ENCODE measurements at regions not wholly inside any gene's neighbourhood (a gene's known extent, or its start where the extent isn't known, plus 50 kb on each side); places are given as distances from the start of the nearest gene placed in this dataset.

DNA sequence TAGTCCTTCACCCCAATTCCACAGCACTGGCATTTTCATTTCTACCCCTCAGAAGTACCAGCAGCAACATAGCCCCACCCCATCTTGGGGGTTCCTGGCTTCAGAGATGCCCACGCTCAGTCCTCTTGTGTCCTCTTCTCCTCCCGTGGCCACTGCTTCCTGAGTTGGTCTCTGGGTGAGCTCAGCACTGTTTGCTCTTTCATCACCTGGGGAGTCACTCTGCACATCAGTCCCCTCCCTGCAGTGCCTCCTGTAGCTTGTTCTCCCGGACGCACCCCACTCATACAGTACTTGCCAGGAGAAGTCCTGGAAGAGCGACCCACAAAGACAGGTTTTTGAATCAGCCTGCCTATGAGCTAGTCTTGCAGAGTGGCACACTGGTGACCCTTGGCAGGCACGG, 63.8 kb downstream of the GSC start:
- Histone ChIP-seq H3K4me3 (replicated peaks in 1 of 3; ENCODE audit: insufficient read depth in 1 of 3, low read depth in 2 of 3, low read length in 3 of 3) (no peak overlapping the region), H3K36me3 (replicated peaks in 1 of 2; ENCODE audit: control insufficient read depth in 1 of 2, insufficient read depth in 2 of 2, low read length in 2 of 2) (no peaks in the 10 kb centered on the region), H2AFZ (ENCODE audit: low read length) (no peak overlapping the region), H3K4me2 (ENCODE audit: low read depth, low read length) (no peak overlapping the region), H3K27me3 (ENCODE audit: control insufficient read depth in 1 of 2, insufficient read depth in 2 of 2, low read length in 2 of 2) (peaks cover 2 to 36% of the 10 kb centered on the region in 2 experiments; a peak in 4 of 5 replicates), H3K27ac (ENCODE audit: extremely low read length, insufficient read depth, low read length) (no peak overlapping the region), H3K9me3 (ENCODE audit: low read length) (no peaks in the 10 kb centered on the region), H3K4me1 (ENCODE audit: insufficient read depth, low read length) (no peaks in the 10 kb centered on the region), H3K9ac (ENCODE audit: insufficient read depth, low read depth, low read length) (no peak overlapping the region), H3K79me2 (ENCODE audit: insufficient read depth, low read length) (no peaks in the 10 kb centered on the region), H4K20me1 (ENCODE audit: insufficient read depth, low read length) (no peaks in the 10 kb centered on the region)
- ChIA-PET CTCF (ENCODE audit: low intra/inter-chr PET ratio, low total read pairs) (no interaction called here), POLR2A (no interaction called here)
- no peak for DNase-seq (ENCODE audit: low spot score)
- TF ChIP-seq ZNF569 (CRISPR knock-in tag; IDR thresholded peaks at IDR 0.05; ENCODE audit: borderline replicate concordance) (no peak), FOXC1 (CRISPR knock-in tag; IDR thresholded peaks at IDR 0.05; ENCODE audit: borderline replicate concordance) (no peak), ZNF143 (CRISPR knock-in tag; IDR thresholded peaks at IDR 0.05) (no peak), ZNF543 (CRISPR knock-in tag; IDR thresholded peaks at IDR 0.05) (no peak)
- TF ChIP-seq, protein P1, sequence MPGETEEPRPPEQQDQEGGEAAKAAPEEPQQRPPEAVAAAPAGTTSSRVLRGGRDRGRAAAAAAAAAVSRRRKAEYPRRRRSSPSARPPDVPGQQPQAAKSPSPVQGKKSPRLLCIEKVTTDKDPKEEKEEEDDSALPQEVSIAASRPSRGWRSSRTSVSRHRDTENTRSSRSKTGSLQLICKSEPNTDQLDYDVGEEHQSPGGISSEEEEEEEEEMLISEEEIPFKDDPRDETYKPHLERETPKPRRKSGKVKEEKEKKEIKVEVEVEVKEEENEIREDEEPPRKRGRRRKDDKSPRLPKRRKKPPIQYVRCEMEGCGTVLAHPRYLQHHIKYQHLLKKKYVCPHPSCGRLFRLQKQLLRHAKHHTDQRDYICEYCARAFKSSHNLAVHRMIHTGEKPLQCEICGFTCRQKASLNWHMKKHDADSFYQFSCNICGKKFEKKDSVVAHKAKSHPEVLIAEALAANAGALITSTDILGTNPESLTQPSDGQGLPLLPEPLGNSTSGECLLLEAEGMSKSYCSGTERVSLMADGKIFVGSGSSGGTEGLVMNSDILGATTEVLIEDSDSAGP (CRISPR knock-in tag; IDR thresholded peaks at IDR 0.05; ENCODE audit: borderline replicate concordance) = no peak
- TF ChIP-seq, protein P2, sequence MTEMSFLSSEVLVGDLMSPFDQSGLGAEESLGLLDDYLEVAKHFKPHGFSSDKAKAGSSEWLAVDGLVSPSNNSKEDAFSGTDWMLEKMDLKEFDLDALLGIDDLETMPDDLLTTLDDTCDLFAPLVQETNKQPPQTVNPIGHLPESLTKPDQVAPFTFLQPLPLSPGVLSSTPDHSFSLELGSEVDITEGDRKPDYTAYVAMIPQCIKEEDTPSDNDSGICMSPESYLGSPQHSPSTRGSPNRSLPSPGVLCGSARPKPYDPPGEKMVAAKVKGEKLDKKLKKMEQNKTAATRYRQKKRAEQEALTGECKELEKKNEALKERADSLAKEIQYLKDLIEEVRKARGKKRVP (CRISPR knock-in tag; IDR thresholded peaks at IDR 0.05) = peak in 1 of 2 experiments; percentile 65; a peak in 1 of 4 replicates
- no peak for FAIRE-seq
- ATAC-seq = no peak; the same call in 2 of the 3 replicates
- in situ Hi-C loops (cut with HindIII; ENCODE audit: extremely low pct_ligation_motif_present, low pct_unique_long_range_greater_than_20kb) = no loop called here
- whole genome bisulfite sequencing (ENCODE audit: low lambda C conversion rate) = 48% methylated on average over 6 of the region's 6 CpGs
- intact Hi-C loops (cut with micrococcal nuclease; ENCODE audit: unreplicated experiment) = no loop called here
- no TSS peak for BruUV-seq (replicated peaks)

DNA sequence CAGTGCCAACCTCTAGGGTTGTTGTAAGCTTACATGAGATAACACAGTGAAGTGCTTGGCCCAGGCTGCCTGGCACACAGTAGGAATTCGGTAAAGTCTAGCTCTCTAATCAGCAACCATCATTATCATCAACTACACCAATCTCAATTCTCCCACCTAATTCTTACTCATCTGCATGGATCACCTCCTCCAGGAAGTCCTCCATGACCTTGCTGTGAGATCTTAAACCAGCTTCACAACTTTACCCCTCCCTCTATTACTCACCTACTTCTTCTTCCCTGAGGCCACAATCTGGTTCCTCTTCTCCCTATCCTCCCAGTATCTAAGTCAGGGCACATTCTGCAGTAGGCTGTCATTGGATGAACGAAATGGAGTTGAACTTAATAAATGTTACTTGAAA, 67.3 kb downstream of the GSC start:
- H3K36me3 ChIP-seq (replicated peaks in 1 of 2; ENCODE audit: control insufficient read depth in 1 of 2, insufficient read depth in 2 of 2, low read length in 2 of 2) = no peaks in the 10 kb centered on the region
- no peak overlapping the region for H3K4me3 ChIP-seq (replicated peaks in 1 of 3; ENCODE audit: insufficient read depth in 1 of 3, low read depth in 2 of 3, low read length in 3 of 3)
- H3K4me1 ChIP-seq (ENCODE audit: insufficient read depth, low read length) = no peaks in the 10 kb centered on the region
- ATAC-seq (no peak), FAIRE-seq (no peak), DNase-seq (ENCODE audit: low spot score) (no peak)
- in situ Hi-C loops (cut with HindIII; ENCODE audit: extremely low pct_ligation_motif_present, low pct_unique_long_range_greater_than_20kb) (no loop called here), intact Hi-C loops (cut with micrococcal nuclease; ENCODE audit: unreplicated experiment) (no loop called here)
- no peaks in the 10 kb centered on the region for H3K79me2 ChIP-seq (ENCODE audit: insufficient read depth, low read length)
- H3K27ac ChIP-seq (ENCODE audit: extremely low read length, insufficient read depth, low read length) = no peak overlapping the region
- no peaks in the 10 kb centered on the region for H3K9me3 ChIP-seq (ENCODE audit: low read length)
- WGBS (ENCODE audit: low lambda C conversion rate) = 23% methylated on average over 2 of the region's 2 CpGs
- no peak overlapping the region for H3K9ac ChIP-seq (ENCODE audit: insufficient read depth, low read depth, low read length)
- H3K27me3 ChIP-seq (ENCODE audit: control insufficient read depth in 1 of 2, insufficient read depth in 2 of 2, low read length in 2 of 2) = peaks cover 0 to 23% of the 10 kb centered on the region in 2 experiments; a peak in 3 of 5 replicates
- ChIA-PET POLR2A (no interaction called here), CTCF (ENCODE audit: low intra/inter-chr PET ratio, low total read pairs) (no interaction called here)
- H4K20me1 ChIP-seq (ENCODE audit: insufficient read depth, low read length) = no peaks in the 10 kb centered on the region
- no peak overlapping the region for H2AFZ ChIP-seq (ENCODE audit: low read length)
- no peak overlapping the region for H3K4me2 ChIP-seq (ENCODE audit: low read depth, low read length)
- no TSS peak for BruUV-seq (replicated peaks)
- TF ChIP-seq ZSCAN22 (CRISPR knock-in tag; IDR thresholded peaks at IDR 0.05) = no peak
- TF ChIP-seq SSRP1 (CRISPR knock-in tag; IDR thresholded peaks at IDR 0.05) = no peak
- no peak for TF ChIP-seq ZNF350 (CRISPR knock-in tag; IDR thresholded peaks at IDR 0.05; ENCODE audit: borderline replicate concordance, low read depth)

All from HepG2 (cell line).